ENCODE measurements at regions not wholly inside any gene's neighbourhood (a gene's known extent, or its start where the extent isn't known, plus 50 kb on each side); places are given as distances from the start of the nearest gene placed in this dataset.

DNA sequence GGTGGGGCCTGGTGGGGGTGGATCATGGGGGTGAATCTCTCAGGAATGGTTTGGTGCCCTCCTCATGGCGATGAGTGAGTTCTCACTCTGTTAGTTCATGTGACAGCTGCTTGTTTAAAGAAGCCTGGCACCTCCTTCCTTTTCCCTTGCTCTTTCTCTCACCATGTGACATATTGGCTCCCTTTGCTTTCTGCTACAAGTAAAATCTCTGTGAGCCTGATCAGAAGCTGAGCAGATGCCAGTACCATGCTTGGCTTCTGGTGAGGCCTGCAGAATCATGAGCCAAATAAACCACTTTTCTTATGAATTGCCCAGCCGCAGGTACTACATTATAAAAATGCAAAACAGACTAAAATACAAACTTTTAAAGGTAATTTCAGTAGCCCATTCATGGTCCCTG, 73.4 kb upstream of the TEX51 start:
- no peak for TF ChIP-seq CTCF (IDR thresholded peaks at IDR 0.05)
- TF ChIP-seq POLR2A (IDR thresholded peaks at IDR 0.05) = no peak
